ENCODE measurements at regions not wholly inside any gene's neighbourhood (a gene's known extent, or its start where the extent isn't known, plus 50 kb on each side); places are given as distances from the start of the nearest gene placed in this dataset.

DNA sequence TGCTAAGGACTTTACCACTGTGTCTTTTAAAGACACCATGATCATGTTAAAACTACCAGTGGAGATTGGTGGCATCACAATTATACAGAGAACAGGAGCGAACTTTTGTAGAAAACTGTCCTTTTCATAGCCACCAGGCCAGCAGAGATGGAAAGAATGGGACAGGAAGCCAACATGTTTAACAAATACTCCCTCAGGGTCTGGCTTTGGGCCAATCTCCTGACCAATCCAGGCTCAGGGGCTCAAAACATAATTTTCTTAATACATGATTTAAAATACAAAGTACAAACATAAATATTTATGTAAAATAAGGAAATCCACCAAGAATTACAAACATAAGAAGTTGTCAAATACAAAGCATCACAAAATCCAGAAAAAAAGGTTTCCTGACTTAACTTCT, 266.0 kb downstream of the VPS13C start:
- Histone ChIP-seq H2BK20ac (ENCODE audit: low read depth, low read length) (no peak overlapping the region), H2BK5ac (ENCODE audit: low read depth, low read length, poor library complexity, severe bottlenecking) (no peak overlapping the region), H2BK120ac (ENCODE audit: low read depth, low read length) (no peak overlapping the region), H3K4me3 (ENCODE audit: insufficient read depth, low read depth, low read length) (no peak overlapping the region), H4K91ac (ENCODE audit: insufficient read depth, low read depth, low read length) (no peak overlapping the region), H2AK9ac (replicated peaks; ENCODE audit: low read depth, low read length, poor library complexity) (no peak overlapping the region), H3K9ac (ENCODE audit: low read depth, low read length) (no peak overlapping the region), H4K20me1 (ENCODE audit: insufficient read depth, low read length) (no peaks in the 10 kb centered on the region), H3K9me1 (ENCODE audit: insufficient read depth, low read length) (no peaks in the 10 kb centered on the region), H3K79me1 (ENCODE audit: low read depth in 1 of 2, low read length in 2 of 2) (no peaks in the 10 kb centered on the region), H3K36me3 (ENCODE audit: control insufficient read depth, insufficient read depth, low read length) (no peaks in the 10 kb centered on the region), H2BK15ac (ENCODE audit: low read depth, low read length) (no peak overlapping the region), H3K27ac (ENCODE audit: insufficient read depth, low read length) (no peak overlapping the region), H4K8ac (ENCODE audit: low read depth in 2 of 2, low read length in 2 of 2) (no peak overlapping the region), H3K18ac (ENCODE audit: low read depth, low read length) (no peak overlapping the region), H3K9me3 (ENCODE audit: control insufficient read depth, insufficient read depth, low read length) (no peaks in the 10 kb centered on the region), H3K4me1 (ENCODE audit: control insufficient read depth, insufficient read depth, low read length) (no peaks in the 10 kb centered on the region), H3K14ac (replicated peaks; ENCODE audit: low read depth, low read length) (no peak overlapping the region), H3K27me3 (ENCODE audit: control insufficient read depth, insufficient read depth, low read length) (peaks cover 5% of the 10 kb centered on the region), H3K4me2 (ENCODE audit: low read depth, low read length) (no peak overlapping the region), H3K23ac (ENCODE audit: low read depth, low read length) (no peak overlapping the region), H2AK5ac (ENCODE audit: low read depth, low read length) (no peak overlapping the region), H3K4ac (ENCODE audit: low read depth, low read length) (no peak overlapping the region), H2AFZ (replicated peaks; ENCODE audit: low read length, poor library complexity) (no peak overlapping the region), H3K56ac (ENCODE audit: extremely low read depth, insufficient read depth, low read length) (no peak overlapping the region), H4K5ac (ENCODE audit: low read depth, low read length) (no peak overlapping the region)
- no CpG with 5 or more reads among the region's 1 CpG for WGBS, 2 experiments (ENCODE audit: extremely low coverage in 2 of 2, insufficient read length in 1 of 2)
- dilution Hi-C loops (cut with HindIII; ENCODE audit: low sequenced_read_pairs, unreplicated experiment) (no loop called here), in situ Hi-C loops (cut with MboI; ENCODE audit: low sequenced_read_pairs) (no loop called here), intact Hi-C loops (cut with micrococcal nuclease) (no loop called here)
- ATAC-seq (ENCODE audit: low read depth): no peak
- POLR2A ChIA-PET (ENCODE audit: unreplicated experiment): no interaction called here
- CTCF ChIA-PET: no interaction called here
- TF ChIP-seq BHLHE40 (IDR thresholded peaks at IDR 0.05; ENCODE audit: low read depth, low read length) (no peak), NFE2L2 (IDR thresholded peaks at IDR 0.05; ENCODE audit: low read depth, low read length) (no peak), USF2 (IDR thresholded peaks at IDR 0.05; ENCODE audit: low read depth, low read length) (no peak), FOS (IDR thresholded peaks at IDR 0.05; ENCODE audit: low read depth, low read length) (no peak), SMC3 (IDR thresholded peaks at IDR 0.05; ENCODE audit: low read depth, low read length) (no peak), MXI1 (IDR thresholded peaks at IDR 0.05; ENCODE audit: borderline replicate concordance, low read depth, low read length) (no peak), RCOR1 (IDR thresholded peaks at IDR 0.05; ENCODE audit: insufficient replicate concordance, low read length) (no peak), RAD21 (IDR thresholded peaks at IDR 0.05; ENCODE audit: low read length) (no peak), RFX5 (IDR thresholded peaks at IDR 0.05; ENCODE audit: low read depth, low read length) (no peak), CEBPB (IDR thresholded peaks at IDR 0.05; ENCODE audit: low read depth, low read length) (no peak), CHD1 (IDR thresholded peaks at IDR 0.05; ENCODE audit: low read depth, low read length) (no peak), POLR2A (IDR thresholded peaks at IDR 0.05; ENCODE audit: low read depth, low read length) (no peak), MAZ (IDR thresholded peaks at IDR 0.05; ENCODE audit: borderline replicate concordance, low read depth, low read length) (no peak)
- TF ChIP-seq, protein P1, sequence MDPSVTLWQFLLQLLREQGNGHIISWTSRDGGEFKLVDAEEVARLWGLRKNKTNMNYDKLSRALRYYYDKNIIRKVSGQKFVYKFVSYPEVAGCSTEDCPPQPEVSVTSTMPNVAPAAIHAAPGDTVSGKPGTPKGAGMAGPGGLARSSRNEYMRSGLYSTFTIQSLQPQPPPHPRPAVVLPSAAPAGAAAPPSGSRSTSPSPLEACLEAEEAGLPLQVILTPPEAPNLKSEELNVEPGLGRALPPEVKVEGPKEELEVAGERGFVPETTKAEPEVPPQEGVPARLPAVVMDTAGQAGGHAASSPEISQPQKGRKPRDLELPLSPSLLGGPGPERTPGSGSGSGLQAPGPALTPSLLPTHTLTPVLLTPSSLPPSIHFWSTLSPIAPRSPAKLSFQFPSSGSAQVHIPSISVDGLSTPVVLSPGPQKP (IDR thresholded peaks at IDR 0.05; ENCODE audit: borderline replicate concordance, low read depth, low read length): no peak
- TF ChIP-seq, protein P2, sequence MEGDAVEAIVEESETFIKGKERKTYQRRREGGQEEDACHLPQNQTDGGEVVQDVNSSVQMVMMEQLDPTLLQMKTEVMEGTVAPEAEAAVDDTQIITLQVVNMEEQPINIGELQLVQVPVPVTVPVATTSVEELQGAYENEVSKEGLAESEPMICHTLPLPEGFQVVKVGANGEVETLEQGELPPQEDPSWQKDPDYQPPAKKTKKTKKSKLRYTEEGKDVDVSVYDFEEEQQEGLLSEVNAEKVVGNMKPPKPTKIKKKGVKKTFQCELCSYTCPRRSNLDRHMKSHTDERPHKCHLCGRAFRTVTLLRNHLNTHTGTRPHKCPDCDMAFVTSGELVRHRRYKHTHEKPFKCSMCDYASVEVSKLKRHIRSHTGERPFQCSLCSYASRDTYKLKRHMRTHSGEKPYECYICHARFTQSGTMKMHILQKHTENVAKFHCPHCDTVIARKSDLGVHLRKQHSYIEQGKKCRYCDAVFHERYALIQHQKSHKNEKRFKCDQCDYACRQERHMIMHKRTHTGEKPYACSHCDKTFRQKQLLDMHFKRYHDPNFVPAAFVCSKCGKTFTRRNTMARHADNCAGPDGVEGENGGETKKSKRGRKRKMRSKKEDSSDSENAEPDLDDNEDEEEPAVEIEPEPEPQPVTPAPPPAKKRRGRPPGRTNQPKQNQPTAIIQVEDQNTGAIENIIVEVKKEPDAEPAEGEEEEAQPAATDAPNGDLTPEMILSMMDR (conservative IDR thresholded peaks at IDR 0.05; ENCODE audit: low read depth, low read length): no peak
- BruUV-seq (replicated peaks): no TSS peak
- no peak for DNase-seq
